Stimulated activated naive CD4-positive, alpha-beta T cell (primary cell): ENCODE measurements at regions not wholly inside any gene's neighbourhood (a gene's known extent, or its start where the extent isn't known, plus 50 kb on each side); places are given as distances from the start of the nearest gene placed in this dataset.

Experiments used
- DNase-seq, 6 experiments: peaks; one replicate each; lab custom pipeline; 2025; lab: John Stamatoyannopoulos, UW

DNA sequence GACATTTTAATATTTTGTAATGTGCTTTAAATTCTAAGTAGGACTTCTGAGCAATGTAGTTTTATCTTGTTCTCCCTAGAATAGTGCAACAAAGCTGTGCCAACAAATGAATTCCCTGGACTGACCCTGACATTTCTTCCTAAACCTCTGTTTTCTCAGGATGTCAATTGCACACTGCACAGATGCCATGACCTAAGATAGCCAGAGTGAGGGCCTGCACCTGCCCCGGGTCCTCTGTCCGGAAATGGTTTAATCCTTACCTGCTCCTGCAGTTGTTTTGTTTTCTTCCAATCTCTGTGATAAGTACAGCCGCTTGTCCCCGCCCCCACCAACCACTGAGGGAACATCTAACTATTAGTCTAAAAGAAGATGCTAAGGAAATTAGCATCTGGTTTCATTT, 831.5 kb downstream of the GALC start:
- no peak for DNase-seq

DNA sequence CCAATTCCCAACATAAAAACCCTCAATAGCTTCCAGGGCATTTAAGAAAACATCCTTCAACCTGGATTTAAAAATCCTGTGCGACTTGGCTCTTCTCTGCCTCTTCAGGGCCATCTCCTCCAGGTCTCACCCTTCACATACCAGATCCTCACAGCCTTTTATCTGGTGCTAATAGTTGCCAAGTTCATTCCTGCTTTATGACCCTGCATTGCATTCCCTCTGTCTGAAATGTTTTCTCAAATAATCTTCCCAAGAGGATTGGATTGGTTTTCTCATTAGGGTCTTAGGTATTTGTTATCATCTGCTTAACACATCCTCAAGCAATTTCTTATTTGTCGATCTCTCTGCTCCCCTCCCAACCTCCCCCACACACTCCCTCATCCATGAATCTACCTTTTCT, 832.0 kb downstream of the GALC start:
- no peak for DNase-seq

DNA sequence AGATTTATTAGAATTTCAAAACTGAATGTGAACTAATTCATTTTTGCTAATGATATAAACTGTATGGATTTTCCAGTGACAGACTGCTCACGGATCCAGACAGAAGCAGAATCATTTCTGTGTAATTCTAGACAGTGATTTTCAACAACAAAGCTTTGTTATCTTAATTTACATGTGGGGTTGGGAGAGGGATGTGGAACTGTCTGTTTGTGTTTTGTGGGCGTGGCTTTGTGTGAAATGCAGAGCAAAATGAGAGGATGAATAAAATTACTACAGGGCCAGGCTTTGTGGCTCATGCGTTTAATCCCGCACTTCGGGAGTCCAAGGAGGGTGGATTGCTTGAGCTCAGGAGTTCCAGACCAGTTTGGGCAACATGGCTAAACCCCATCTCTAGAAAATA, 834.7 kb downstream of the GALC start:
- DNase-seq: no peak

DNA sequence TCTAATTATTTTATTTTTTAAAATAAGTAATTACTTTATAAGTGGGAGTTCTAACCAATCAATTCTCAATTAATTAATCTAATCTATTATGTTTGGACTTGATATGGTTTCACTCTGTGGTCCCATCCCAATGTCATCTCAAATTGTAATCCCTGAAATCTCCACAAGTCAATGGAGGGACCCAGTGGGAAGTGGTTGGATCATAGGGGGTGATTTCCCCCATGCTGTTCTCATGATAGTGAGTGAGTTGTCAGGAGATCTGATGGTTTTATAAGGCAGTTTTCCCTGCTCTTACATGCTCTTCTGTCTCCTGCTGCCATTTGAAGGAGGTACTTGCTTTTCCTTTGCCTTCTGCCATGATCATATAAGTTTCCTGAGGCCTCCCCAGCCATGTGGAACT, 836.1 kb downstream of the GALC start:
- DNase-seq: no peak

DNA sequence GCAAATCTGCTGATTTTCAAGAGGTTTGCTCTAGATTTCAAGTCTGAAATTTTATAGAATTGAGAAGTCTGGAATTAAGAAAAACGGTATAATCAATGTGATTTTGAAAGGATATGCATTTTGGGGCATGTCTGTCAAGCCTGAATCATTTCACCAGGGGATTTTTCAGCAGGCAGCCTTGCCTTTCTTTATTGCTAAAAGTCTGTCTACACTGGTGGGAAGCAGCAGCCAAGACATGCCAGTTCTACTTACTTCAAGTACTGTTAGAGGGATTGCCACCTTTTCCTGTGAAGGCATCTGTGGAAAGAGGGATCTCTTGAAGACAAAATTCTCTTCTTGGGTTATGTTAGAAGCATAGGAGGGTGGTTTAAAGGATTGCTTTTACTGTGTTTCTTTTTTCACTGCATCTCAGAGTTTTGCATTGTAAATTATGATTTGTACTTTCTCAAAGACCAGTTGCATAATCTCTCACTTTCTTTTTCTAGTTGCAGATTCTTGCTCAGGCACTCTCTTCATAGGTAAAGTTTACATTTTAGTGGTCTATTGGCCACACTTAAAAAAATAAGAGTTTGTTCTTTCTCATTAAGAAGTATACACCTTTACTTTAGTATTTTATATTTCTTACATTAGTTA, 837.0 kb downstream of the GALC start:
- DNase-seq: no peak

DNA sequence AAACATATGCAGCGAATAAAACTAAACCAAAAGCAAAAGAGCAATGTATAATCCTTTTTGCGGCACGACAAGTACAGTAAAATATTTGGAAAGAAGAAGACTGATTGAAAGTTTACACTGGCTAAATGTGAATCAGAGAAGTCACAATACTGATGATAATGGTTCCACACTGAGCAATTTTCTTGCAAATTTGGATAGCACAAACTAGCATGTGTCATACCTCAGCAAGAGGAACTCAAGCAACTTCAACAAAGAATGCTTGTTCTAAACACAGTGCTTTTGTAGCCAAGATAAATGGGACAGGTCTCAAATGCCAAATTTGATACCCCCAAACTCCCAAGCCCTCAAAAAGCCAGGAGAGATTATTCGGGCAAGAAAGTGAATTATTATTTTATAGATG, 839.1 kb downstream of the GALC start:
- no peak for DNase-seq

DNA sequence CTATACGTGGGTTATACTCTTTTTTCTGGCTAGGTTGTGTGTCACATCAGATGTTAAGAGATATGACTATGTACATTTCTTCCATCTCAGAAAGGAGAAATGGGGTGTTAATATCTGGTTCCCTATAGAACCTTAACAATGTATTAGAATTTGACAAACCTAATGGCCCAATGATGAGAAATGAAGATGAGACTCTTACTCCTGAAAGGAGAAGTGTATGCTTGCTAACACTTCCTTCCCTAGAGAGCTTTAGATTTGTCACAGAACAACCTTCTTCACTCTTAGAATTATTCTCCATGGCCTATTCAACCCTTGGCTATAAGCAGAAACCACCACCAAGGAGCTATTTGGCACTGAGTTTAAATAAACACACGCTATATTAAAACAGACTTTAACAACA, 839.6 kb downstream of the GALC start:
- DNase-seq: no peak

DNA sequence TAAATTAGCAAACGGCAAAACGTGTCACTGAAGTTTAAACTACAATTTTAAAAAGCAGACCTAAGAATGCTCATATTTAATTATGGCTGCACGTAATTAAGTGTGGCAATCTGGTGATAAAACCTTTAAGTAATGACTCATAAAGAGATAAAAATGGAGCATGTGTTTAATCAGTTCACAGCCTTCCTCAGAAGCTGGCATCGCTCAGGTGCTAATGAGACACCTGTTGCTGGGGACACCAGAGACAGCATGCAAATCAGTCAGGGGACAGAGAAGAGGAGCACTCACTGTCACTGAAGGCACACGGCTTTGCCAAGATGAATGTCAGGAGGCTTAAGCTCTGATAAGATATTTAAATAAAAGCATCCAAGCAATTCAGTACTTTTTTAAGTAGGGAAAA, 840.3 kb downstream of the GALC start:
- no peak for DNase-seq

DNA sequence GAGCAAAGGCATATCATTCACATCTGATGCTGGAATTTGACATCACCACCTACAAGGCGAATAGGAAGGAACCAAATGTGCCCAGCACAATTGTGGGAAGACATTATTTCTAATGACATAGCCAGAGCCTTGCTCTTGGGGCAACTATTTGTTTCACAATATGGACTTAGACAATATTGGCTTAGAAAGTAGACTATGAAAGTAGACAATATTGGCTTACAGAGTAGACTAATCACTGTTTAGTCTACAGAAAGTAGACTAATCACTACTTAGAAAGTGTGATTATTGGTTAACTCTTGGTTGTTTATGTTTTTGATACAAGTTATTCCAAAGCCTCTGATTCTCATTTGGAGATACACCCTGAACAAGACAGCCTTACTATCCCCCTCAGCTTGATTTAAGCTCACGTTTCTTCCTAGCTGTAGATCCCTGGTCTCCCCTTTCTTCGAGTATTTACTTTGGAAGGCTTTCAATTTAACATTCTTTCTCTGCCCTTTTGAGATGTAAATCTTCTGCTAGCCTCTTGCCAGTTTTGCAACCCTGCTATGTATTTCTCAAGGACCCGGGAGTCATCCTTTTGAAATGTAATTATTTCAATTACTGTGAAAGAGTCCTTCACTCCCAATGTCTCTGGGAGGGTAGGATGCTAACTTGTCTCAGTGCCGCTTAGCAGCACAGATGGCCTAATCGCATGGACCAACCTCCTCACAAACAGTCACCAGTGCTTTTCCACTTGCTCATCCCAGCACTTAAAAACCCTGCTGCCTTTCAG, 843.2 kb downstream of the GALC start:
- no peak for DNase-seq

DNA sequence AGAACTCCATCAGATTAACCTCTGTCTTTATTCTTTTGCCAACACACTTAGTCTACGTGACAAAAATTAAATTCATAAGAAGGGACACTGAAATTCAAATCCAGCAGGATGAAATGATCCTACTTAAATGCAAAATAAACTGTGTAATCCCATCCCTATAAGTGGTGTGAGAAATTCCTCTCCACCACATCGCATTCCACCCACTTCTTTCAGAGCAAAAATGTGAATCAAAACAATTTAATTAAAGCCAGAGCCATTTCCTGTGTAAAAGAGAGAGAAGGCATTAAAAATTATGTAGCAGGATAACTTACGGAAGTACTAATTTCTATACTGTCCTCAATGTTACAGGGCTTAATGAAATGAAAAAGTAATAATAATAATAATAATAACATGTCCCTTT, 844.3 kb downstream of the GALC start:
- no peak for DNase-seq

DNA sequence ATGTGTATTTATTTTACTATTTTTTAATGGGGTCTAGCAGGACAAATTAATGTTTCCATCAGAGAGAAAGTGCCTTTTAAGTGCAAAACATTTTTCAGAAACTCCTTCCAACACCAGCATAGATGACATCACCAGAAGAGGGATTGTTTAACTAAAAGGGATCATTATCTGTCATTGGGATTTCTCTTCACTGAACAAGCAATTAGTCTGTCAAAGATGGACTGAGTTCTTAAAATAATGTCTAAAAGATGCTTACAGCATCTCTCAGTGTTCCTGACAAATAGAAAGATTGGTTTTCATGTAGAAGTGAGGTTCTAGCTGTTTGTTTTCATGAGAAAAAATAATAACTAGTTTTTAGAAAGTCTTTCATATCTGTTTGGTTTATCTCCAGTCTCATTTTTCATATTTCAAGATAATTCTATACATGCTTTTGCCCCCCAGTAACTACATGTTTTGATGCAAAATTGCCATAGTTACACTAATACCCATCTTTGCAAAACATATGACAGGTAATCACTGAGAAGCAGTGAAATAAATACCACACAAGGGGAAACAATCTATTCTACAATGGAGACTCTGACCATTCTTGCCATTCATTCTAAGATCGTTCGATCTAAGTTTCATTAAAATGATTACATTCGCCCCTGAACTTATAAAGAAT, 850.3 kb downstream of the GALC start:
- no peak for DNase-seq

DNA sequence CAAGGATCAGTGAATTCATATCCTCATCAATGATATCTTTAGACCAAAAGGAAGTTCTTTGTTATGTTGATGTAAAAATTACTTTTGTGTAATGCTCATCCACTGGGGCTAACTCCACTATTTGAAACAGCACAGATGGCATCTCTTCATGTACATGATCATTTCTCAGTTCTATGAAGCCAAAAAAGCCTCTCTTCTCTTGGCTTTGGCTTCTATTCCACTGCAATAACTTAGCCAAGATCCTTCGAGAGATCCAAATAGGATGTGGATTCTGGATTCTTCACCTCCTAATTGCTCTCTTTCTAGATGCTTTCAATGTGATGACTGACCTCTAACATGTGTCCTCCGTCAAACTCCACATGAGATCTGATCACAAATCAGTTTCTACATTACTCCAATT, 851.2 kb downstream of the GALC start:
- no peak for DNase-seq

DNA sequence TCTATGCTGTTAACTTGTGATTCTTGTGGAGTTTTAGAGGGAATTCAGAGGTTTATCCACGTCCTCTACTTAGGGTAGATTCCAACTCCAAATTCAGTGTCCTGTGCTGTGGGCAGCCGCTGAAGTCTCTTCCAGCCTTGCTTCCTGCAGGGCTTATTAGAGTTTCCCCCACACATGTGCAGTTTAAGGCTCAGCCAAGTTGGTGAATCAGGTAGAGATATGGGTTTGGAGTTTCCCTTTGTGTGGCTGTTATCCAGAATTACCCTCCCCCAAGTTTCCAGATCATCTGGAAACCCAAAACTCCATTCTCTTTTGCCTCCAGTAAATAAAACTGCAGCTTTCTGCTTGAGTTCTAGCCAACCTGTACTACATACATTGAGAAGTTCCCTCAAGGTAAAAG, 853.7 kb downstream of the GALC start:
- DNase-seq: no peak

DNA sequence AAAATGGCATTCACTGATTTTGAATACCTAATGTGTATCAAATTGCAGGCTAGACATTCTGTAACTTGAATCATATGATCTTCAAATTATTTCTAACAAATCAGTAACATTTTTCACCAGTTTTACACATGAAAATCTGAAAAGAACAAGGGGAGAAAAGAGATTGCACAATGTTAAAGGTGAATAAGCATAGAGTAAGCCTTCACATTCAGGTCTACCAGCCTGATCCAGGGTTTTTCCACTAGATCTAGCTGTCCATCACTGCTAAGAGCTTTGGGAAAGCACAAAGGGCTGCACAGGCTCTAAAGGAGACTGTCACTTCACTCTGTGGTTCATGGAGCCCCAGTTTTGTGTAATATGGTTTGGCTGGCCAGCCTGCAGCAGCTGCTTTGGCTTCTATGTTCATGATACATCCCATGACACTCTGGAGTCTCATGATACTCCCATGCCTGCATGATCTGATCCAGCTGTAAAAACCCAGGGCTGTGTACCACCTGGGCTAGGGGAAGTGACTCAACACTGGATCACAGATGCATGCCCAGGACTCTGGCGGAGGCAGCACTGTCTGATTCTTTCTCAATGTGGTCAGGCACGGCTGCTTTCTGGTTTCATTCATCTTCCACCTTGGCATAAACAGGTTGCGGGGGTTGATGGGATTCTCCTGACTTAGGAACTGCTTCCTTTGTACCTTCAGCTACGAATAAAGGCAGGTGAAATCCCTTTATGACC, 859.7 kb downstream of the GALC start:
- DNase-seq: no peak

DNA sequence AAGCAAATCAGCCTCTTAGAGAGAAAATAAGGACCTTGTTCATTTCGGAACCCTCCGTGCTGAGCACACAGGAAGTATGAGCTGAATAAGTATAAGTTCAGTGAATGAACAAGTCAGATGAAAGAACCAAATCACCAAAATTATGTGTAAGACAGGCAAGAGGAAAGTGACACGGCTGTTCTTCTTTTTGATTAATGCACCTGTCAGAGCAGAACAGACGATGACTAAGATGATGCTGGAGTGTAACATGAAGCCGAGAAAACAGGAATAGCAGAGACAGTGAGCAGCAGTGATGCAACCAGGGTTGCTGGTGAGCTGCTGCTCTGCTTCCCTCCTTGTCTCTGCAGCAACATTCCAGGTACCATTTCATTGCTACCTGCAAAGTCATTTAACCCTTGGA, 861.1 kb downstream of the GALC start:
- DNase-seq: no peak

DNA sequence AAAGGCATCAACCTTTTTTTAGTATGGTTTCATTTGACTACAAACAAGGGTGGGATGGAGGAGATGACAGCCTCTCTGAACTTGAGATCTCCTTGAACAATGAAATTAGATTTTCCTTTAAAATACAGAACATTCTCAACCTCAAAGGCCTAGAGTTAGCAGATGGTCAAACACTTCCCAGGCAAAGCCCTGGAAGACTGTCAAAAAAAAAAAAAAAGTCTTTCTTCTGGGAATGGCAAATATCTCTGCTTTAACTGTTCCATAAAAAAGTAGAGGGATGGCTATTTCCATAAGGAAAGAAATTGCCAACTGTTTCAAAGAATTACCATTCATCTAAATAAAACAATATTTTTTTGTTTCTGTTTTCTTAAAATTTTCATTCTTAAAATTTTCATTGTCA, 870.8 kb downstream of the GALC start:
- no peak for DNase-seq

DNA sequence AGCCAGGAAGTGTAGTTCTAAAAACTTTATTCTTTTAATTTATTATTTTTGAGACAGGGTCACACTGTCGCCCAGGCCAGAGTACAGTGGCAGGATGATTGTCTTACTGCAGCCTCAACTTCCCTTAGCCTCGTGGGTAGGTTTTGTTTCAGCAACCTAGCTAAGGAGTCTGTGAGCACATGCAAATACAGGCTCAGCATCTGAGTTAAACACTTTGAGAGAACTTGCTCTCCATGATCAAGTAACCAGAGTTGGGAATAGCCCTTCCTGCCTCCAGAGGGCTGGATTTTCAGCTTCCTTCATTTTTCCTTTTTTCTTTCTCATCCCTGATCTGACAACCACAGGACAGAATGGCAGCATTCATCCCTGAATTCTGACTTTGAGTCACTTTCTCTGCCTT, 871.3 kb downstream of the GALC start:
- no peak for DNase-seq

DNA sequence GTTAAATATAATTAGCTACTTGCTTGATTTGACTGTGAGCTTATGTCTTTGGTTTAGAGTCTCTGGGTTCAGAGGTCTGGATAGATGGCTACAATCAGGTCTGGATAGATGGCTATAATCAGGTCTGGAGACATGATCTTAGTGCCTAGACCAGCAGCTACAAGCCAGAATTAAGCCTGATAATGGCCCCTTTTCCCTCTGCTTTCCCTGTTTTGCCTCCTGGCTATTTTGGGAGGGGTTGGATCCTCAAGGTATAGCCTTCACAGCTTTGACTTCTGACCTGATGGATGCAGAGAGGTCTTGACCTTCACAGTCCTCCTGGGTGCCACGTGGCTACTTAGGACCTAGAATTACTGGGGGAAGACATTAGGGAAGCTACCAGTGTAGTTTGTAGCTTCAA, 877.7 kb downstream of the GALC start:
- DNase-seq: no peak

DNA sequence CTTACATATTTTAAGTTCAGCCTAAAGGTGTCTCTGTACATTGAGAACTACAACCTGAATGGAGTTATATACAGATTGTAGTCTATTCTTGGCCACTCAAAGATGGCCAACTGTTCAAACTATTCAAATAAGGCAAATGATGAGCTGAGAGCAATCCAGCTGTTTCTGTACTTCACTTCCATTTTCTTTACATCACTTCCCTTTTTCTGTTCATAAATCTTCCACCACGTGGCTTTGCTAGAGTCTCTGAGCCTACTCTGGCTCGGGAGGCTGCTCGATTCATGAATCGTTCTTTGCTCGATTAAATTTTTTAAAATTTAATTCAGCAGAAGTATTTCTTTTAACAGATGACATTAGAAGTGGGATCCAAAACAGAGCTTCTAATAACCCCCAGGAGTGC, 879.7 kb downstream of the GALC start:
- DNase-seq: no peak

DNA sequence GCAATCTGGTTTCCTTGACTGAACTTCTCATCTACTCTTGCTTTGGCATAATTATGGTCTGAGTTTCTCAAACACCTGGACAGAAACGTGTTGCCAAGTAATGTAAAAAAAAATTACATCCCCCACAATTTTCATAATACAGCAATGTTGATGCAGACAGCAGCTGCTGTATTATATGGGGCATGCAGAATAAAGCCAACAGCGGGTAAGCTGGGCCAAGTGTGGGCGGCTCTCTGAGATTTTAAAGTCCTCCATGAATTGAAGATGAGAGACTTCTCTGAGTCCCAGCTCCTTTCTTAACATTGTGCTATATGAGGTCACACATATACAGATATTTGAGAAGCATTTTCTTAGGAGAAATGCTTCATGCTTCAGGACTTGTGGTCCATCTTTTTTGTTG, 881.2 kb downstream of the GALC start:
- no peak for DNase-seq

DNA sequence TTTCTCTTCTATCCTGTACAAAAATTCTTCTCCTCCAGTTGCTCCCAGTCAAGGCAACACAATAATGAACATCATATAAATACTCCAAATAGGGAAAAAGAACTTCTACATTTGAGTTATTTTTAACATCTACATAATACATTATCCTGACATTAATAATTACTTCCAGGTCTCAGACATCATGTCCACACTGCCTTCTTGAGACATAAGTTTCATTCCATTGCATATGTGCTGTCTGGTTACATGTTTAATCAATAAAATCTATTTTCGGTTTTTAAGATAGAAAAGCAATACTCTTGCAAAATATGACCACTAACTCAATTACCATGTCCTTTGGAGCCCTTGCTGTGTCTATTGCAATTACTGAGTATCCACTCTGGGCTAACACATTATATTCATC, 881.9 kb downstream of the GALC start:
- no peak for DNase-seq

DNA sequence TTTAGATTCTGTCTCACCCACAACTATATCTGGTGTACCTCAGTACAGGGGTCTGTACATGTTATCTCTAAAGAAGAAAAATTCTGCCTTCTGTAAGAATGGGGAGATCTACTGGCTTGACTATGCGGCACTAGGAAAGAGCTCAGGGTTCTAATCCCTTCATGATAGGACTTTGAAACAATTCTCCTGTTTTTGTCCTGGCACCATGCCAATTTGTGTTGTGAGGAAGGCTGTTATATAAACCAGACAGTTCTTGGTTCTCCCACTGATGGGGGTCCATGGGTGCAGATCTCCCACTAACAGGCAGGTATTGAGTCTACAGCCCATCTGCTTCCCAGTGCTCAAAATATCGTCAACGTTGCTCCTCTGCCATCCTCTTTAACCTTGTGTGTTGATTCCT, 883.7 kb downstream of the GALC start:
- DNase-seq: no peak

DNA sequence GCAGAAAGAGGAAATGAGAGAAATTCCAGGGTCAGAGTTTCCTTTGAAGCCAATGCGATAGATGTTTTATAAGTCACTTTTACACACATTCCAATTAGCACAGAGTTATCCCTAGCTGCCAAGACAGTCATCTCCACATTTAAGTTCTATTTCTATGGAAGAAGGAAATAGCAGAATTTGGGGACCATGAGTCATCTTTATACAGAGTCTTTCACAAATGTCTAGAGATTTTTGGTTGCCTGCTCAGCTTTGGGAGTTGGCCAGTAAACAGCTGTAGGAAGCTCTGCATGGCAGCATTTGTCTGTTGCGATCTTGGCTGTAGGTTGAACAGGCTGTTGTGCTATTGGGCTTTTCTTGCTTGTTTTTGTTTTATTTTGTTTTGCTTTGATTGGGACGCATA, 884.3 kb downstream of the GALC start:
- no peak for DNase-seq
